UCSD-AML1 (cell line): ENCODE measurements at regions not wholly inside any gene's neighbourhood (a gene's known extent, or its start where the extent isn't known, plus 50 kb on each side); places are given as distances from the start of the nearest gene placed in this dataset.

Source experiments
- DNase-seq: peaks from one replicate; lab custom pipeline; 2025; ENCODE audit not compliant: unreplicated experiment; lab: John Stamatoyannopoulos, UW

DNA sequence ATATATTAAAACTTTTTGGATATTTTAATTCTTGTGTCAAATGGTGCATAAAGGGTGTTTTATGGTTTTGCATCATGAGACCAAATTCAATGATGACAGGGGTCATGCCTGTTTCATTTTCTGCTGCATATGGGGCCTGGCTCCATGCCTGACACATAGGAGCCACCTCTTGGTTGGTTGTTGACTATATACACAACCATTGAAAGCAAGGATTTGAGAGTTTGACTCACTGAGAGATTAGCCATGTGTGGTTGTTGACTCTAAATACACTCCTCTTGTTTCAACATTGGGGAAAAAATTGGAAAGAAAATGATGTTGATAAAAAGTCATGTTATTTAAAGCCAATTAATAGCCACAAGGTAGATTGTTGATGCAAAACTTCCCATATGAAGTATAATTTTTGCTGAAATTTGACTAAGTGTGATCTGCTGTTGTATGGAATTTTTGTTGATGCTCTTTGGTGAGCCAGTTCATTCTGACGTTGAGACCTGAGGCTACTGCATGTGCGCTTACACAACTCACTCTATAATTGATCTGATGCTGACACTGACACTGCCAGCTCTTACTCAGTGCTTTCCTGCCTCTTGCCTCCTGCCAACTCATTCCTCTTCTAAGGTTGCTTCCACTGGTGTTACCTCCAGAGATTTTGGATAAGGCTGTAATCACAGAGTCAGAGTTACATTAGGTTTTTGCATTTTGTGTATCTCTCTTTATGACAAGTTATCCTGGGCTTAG is 446.2 kb upstream of the SLC14A2 start:
- DNase-seq: no peak

DNA sequence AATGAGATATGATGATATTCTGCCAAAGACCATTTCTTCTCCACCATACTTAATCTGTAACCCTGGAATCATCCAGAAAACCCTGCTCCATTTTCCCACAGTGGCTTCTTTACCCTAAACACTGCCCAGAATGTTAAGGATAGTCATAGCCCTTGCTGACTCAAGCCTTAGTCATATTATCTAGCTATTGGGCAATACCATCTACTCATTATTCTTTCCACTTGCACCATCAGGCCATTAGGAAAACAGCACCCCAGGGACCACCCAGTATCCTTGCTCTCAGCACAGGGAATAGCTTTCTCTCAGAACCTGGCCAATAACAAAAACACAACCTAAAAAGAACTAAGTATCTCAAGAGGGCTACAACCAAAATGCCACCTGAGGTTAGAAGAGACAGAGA is 445.7 kb upstream of the SLC14A2 start:
- DNase-seq: no peak

DNA sequence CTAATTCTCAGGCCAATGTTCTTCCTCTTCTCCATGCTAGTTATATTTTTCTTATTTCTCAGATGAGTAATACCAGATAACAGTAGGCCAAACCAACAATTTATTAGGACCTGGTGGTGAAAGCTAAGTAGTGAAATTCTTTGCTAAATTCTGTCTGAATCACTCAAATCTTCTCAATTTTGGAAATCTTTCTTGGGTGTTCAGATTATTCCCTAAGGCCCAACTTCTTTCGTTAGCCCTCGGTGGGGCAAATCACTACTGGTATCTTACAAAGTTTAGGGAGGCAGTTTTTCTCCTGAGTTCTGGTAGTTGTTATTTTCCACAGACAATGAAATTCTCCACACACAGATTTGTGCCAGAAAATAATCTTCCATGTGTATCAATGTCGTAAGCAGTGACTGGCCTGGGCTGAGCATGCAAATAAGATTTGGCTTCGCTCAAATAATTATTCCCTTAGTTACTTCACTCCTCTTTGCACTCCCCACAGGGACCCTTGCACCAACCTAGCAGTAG is 443.5 kb upstream of the SLC14A2 start:
- DNase-seq: no peak

DNA sequence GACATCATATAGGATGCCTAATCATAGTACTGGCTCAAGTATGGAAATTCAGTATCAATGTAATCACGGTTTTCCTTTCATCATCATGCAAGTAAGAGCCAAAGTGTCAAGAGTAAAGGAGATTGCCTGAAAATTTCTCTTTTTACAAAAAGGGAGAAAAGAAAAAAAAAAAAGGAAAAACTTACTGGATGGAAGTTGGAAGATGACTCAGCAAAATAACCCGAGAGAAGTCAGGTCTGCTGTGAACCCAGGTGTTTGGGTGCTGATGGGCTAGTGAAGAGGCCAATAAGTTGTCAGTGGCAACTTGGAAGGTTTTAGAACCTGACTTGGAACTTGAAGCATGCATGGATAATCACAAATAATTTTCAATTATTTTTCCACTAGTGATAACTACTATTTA is 441.9 kb upstream of the SLC14A2 start:
- no peak for DNase-seq

DNA sequence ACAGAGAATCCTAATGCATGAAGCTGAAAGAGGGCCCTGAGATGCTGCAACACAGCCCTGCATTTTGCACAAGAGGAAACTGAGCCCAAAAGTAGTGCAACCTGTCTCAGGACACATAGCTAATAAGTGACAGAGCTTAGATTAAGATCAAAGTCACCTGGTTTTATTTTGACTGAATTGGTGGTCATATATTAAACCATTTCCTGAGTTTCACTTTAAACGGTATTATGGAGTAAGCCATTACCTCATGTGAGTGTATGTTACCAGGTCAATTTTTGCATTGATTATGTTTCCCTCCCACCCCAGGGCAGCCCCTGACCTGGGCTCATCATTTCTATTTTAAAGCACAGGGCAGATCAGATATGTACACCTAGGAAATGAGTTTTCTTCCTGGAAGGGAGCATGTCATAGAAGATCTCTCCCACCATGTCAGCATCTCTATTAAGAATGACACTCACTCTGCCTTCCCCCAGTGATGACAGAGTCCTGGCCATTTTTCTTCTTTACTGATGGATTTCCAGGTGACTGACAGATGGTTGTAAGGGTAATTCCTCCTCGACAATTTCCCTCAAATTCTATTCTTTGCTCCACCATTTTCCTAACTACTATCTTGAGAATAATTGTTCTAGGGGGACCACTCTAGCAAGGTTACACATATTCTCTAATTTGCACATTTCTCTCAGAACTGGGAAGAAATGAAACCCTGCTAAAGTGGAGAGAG is 441.3 kb upstream of the SLC14A2 start:
- DNase-seq: no peak

DNA sequence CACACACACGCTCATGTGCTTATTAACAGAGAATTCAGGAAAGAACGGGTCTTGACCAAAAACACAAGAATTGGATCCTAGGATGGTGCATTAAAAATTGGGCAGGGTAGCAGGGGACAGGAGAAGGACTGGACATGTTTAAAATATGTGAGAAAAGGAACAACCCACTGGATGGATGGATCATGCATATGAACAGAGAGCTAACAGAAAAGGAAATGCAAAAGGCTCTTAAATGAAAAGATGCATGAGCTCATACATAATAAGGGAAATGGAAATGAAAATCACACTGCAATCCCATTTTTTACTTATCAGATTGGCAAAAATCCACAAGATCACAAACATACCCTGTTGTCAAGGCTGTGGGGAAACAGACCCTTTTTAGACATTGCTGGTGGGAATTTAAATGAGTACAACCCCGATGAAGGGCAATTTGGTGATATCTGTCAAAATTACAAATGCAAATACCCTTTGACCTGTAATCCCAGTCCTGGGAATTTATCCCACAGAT is 440.6 kb upstream of the SLC14A2 start:
- DNase-seq: no peak

DNA sequence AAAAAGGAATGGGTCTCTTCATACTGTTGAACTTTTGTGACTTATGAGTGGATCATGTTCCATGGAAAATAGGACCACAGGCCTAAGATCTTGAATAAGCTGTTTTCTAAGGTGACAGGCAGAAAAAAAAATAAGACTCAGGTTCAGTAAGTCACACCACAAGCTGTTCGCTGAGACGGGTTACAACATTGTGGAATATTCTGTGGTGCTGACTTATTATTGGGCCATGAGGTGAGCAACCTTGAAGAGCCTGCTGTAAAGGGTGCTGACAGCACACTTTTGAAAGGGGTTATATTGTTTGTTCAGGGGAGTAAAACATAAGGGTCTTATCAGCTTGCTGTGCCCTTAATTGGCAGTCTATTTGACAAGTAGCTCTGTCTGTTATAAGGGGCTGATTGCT is 439.8 kb upstream of the SLC14A2 start:
- DNase-seq: no peak

DNA sequence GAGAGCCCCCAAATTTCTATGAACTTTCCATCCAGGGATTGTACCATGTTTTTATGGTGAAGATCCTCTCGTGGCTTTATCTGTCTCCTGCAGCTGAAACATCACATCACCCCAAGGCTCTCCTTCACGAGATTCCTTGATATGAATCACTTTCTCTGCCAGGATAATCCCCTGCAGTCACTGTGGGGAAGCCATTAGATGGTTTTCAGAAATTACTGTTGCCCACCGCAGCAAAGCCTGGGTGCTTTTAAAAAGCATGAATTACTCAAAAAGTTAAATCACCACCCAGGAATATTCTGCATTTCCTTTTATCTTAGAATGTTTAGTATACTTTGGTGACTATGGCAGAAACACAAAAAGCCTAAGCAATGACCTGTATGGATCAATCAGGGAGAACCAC is 428.4 kb upstream of the SLC14A2 start:
- no peak for DNase-seq

DNA sequence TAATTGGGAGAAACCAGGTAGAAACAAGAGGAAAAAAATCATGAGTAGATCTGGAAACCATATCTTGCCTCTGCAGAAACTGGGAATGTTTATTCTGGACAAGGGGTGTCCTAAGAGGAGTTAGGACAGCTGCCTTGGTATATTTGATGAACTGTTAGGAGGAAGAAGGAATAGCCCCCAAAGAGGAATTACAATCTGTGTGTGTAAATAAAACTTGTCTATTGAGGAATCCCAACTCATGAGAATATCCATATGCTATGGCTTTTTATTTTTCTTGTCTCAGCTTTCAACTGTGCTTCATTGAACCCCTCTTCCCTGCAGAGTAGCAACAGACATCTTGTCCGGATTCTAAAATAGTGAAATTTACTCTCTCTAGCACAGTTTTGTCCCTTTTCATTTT is 423.5 kb upstream of the SLC14A2 start:
- DNase-seq: no peak

DNA sequence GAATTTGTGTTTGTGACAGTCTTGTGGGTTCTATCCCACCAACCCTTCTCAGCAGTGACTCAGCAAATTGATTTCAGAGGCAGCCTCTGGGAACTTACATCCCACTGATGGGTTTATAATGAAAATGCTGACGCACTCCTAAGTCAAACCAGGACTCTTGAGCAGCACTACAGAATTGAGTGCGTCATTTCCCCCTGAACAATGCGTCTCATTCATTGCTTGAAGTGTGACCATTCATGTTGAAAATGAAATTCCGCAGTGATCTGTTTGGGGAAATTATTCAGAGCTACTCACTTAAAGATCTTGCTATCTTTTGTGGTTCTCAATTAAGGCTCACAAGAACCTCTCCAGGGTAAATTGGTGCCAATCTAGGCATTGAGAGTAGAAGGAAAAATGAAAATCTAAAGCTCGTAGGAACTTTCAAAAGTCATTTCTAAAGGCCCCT is 417.7 kb upstream of the SLC14A2 start:
- DNase-seq: no peak

DNA sequence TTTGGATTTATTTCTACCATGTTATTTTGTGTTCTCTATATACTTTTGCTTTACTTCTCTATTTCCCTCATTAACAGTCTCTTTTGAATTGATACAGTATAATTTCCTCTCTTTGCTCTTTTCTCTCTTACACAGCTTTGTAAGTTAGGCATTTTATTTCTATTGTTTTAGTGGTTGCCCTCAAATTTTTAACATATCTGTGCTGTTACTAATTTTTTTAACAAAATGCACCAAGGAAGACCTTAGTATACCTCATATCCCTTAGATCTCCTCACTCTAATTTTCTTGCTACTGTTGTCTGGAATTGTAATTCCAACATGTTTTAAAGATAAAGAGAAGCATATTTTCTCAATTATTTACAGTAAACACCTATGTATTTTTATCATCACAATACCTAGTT is 416.8 kb upstream of the SLC14A2 start:
- DNase-seq: no peak

DNA sequence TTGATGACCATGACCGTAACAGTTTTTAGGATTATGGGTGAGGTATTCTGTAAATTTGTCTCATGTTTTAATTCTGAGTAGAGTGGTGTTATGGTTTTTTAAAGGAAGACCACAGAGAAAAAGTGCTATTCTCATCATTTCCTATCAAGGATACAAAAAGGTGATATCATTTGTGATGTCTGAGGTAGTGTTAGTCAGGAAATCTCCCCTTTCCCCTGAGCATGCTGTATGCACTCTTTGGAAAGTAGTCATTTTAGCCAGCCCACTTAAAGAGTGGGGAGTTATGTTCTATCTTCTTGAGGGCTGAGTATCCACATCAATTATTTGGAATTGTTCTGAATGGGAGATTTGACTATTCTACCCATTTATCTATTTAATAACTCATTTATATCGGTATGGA is 414.2 kb upstream of the SLC14A2 start:
- no peak for DNase-seq

DNA sequence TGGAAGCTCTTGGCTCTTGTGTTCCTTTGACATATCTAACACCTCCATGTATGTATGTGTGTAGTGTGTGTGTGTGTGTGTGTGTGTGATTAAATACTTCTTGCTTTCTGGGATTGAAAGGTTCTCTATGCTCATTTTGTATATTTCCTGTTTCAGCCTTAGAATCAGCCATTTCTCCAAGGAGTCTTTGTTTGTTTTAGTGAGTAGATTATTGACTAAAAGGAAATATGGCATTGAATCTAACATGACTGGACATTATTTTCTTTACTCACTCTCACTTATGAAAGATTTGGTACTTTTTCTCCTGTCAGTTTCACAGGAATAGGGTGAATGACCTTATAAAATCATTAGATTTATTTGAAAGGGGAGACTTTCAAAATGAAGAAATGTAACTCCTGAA is 413.8 kb upstream of the SLC14A2 start:
- DNase-seq: no peak

DNA sequence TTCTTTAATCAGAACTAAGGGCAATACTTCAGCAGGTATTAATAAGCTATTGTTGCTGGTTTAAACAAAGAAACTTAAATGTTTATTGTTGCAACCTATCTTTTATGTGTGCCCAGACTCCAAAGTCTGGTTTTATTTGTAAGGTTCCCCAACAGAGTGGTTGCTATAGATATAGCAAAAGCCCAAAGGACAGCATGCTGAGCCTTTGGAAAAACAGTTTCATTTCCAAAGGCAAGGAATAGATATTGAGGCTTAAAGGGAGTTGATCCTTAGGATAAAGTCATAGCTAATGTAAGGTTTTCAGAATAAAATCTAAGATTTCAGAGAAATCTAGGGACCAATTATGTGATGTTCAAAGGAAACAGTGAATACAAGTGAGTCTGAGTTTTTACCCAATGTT is 413.2 kb upstream of the SLC14A2 start:
- no peak for DNase-seq

DNA sequence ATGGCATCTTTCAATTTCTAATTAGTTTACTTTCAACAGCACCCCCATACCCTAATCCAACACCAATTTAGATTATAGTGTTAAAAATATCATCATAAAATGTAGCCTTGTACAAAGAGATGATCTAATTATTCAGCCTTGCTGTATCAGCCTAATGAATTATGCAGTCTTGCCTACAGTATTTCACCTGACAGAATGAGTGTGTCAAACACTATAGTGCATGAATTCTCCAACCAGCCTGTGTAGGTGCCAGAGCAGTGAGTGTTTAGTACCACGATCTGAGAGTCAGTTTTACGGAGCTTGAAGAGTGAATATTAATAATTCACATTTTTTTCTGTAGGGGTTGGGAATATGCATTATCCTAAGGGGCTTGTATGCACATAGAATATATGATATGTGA is 411.6 kb upstream of the SLC14A2 start:
- no peak for DNase-seq

DNA sequence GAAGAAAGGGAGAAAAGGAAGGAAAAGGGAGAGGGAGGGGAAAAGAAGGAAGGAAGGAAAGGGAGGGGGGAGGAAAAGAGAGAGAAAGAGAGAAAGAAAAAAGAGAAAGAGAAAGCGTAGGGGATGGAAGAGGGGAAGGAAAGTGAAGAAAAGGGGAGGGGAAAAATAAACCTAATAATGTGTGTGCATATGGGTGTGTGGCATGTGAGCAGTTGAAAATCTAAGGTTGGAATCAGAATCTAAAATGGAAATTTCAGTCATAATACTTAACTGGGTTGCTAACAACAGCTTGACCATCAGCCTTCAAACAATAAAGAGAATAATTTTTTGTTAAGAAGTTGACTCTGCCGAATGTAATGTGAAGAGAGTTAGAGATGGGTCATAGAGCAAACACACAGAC is 407.9 kb upstream of the SLC14A2 start:
- no peak for DNase-seq

DNA sequence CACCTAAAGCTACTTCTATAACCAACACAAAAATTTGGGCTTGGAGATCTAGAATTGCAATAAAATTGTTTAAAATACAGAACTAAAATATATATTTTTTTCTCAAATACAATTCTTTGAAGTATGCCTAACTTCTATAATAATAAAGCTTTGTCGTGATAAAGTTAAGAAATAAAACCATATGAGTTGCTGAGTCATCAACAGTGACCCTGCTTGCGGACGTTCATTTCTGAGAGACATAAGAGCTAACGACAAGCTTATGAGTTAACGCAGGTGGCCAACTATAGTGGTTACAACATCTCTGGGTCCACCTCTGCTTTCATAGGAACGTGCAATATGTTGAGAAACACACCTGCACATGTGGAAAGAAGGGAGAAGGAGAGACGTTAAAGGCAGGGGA is 407.1 kb upstream of the SLC14A2 start:
- DNase-seq: no peak

DNA sequence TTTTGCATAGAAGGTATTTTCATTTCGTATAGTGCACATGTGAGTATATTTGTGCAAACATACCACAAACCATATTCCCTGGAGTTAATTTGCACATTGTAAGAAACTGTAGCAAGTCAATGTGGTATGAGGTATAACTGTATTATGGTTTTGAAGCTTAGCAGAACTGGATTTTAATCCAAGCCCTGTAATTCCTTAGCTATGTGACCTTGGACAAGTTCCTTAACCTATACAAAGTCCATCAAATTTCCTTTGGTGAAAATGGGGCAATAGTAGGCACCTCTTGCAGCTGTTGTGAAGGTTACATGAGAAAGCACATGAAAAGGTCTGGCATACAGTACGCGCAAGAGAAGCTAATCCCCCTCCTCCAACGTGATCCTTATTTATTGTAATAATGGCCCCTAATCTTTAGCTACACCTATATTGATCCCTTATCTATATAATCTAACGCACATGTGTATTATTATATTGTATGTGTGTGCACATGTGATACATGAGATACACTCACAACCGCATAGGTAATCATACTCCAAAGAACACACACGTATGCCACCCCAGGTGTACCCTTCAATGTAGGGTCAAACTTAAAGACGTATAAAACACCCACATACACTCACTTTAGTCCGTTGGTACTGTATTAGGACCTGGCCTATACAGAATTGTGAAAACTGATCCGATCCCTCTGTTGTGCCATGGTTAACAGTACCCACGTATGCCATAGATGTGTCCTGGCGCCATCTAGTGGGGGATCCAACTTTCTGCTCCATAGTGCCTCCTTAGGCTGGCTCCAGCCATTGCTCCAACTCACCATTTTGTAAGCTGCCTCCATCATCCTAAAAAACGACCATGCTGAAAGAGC is 402.9 kb upstream of the SLC14A2 start:
- peak; percentile 75 for DNase-seq

DNA sequence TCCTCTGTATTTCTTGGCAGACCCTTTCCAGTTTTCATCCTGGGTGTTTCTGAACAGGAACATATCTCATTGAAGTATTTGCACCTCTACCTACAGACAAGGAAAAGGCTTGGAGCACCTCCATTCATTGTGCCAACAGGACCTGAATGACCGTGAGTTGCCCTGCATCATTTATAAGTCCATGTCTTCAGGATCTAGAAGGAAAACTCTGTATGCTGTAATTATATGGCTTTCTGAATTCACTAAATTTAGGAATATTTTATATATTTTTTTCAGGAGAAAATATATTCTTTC is 402.3 kb upstream of the SLC14A2 start:
- DNase-seq: no peak

DNA sequence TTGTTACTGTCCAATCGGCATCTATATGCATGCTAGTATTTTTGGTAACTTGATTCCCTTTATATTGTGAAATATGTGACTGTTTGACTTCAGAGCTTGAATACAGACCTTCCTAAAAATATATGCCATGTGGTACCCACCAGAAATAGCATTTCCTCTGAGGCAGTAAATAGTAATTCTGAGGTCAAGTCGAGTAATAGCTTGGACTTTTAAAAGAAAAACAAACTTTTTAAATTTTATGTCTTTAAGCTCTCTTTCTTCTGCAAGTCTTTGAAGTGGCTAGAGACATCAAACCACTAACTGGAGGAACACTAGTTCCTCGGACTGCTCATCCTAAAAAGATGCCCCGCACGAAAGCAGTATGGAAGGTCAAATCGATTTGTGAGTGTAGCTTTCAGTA is 396.8 kb upstream of the SLC14A2 start:
- no peak for DNase-seq

DNA sequence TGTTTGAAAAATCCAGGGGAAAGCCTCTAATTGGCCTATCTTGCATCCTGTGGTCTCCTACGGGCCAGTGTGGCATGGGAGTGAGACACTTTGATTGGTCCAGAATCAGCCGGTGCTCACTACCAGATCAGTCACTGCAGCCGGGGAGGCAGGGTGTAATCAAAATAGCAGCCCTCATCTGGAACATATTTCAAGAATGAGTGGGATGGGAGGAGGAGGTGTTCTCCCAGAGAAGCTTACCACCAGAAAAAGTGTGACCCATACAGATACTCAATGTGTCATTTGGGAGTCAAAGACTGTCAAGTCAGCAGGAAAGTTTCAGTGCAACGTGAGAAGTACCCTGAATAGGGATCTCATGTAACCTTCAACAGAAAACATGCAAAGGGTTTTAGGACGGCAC is 393.9 kb upstream of the SLC14A2 start:
- no peak for DNase-seq

DNA sequence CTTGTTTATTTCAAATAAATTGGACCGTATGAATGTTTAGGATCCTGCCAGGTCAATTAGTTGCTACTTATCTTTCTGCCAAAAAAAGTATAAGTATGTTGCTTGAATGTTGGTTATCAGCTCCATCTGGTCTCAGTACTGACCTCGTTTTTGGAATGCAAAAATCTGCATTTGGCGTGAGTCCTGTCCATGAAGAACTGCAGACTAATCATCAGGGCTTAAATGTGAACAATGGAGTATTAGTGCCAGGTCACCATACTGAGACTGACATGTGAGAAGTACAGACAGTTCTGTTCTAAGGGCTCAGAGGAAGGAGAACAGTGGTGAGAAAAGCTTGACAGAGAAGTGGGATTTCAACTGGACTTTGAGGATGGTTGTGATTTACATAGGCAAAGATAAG is 393.1 kb upstream of the SLC14A2 start:
- DNase-seq: no peak
